GM23338 (cell line): ENCODE measurements at regions not wholly inside any gene's neighbourhood (a gene's known extent, or its start where the extent isn't known, plus 50 kb on each side); places are given as distances from the start of the nearest gene placed in this dataset.

Experiments used
- ATAC-seq: fragments of 200-7000 bp; cut with Tn5 transposase; 3 replicates; pipeline ENCODE4 v1.9.1; 2020
- DNase-seq: peaks from one replicate; pipeline ENCODE4 v3.0.0-alpha.2; 2015; ENCODE audit warnings: low spot score
- H2AFZ ChIP-seq: fragments of 200-600 bp; sonication (generic); 2 replicates; pipeline ENCODE4 v1.8.0; 2016; ENCODE audit warnings: antibody characterized with exemption, mild to moderate bottlenecking, moderate library complexity
- H3F3A ChIP-seq: fragments of 200-600 bp; sonication (generic); replicated peaks from 2 replicates; pipeline ENCODE4 v1.8.0; 2017; ENCODE audit warnings: antibody characterized with exemption, mixed run types, low read depth
- H3K27ac ChIP-seq: fragments of 200-600 bp; sonication (generic); 2 replicates; pipeline ENCODE4 v1.6.1; 2016; ENCODE audit warnings: low read depth
- H3K27me3 ChIP-seq: fragments of 200-600 bp; sonication (generic); 2 replicates; pipeline ENCODE4 v1.8.0; 2016; ENCODE audit warnings: mild to moderate bottlenecking, mixed run types, moderate library complexity; ENCODE audit not compliant: insufficient read depth
- H3K36me3 ChIP-seq: fragments of 200-600 bp; sonication (generic); 2 replicates; pipeline ENCODE4 v1.8.0; 2016; ENCODE audit warnings: mild to moderate bottlenecking; ENCODE audit not compliant: insufficient read depth
- H3K4me1 ChIP-seq: fragments of 200-600 bp; sonication (generic); 2 replicates; pipeline ENCODE4 v1.8.0; 2016; ENCODE audit warnings: mild to moderate bottlenecking, moderate library complexity; ENCODE audit not compliant: insufficient read depth
- H3K4me2 ChIP-seq: fragments of 200-600 bp; sonication (generic); 2 replicates; pipeline ENCODE4 v1.7.1; 2017; ENCODE audit warnings: mixed run types
- H3K4me3 ChIP-seq: fragments of 200-600 bp; sonication (generic); 2 replicates; pipeline ENCODE4 v1.6.1; 2016; ENCODE audit warnings: mixed run types
- H3K79me2 ChIP-seq: fragments of 200-600 bp; sonication (generic); replicated peaks from 2 replicates; pipeline ENCODE4 v1.8.0; 2017; ENCODE audit warnings: mild to moderate bottlenecking; ENCODE audit not compliant: insufficient read depth
- H3K9me2 ChIP-seq: fragments of 200-600 bp; sonication (generic); 2 replicates; pipeline ENCODE4 v1.8.0; 2017; ENCODE audit not compliant: insufficient read depth
- H4K20me1 ChIP-seq: fragments of 200-600 bp; sonication (generic); replicated peaks from 2 replicates; pipeline ENCODE4 v1.8.0; 2017; ENCODE audit warnings: mild to moderate bottlenecking; ENCODE audit not compliant: insufficient read depth
- H3K27ac Mint-ChIP-seq: 2 replicates; pipeline ENCODE4 v1.8.0; 2020; ENCODE audit warnings: inconsistent platforms, mild to moderate bottlenecking, moderate library complexity, mixed read lengths
- H3K27me3 Mint-ChIP-seq: 3 replicates; pipeline ENCODE4 v1.8.0; 2022; ENCODE audit warnings: low read depth, mild to moderate bottlenecking, moderate library complexity, mixed read lengths, inconsistent platforms; ENCODE audit not compliant: insufficient read depth, poor library complexity
- H3K36me3 Mint-ChIP-seq: 3 replicates; pipeline ENCODE4 v1.8.0; 2021; ENCODE audit warnings: low read depth, mild to moderate bottlenecking, inconsistent platforms, moderate library complexity, mixed read lengths
- H3K4me1 Mint-ChIP-seq: 3 replicates; pipeline ENCODE4 v1.8.0; 2020; ENCODE audit warnings: mild to moderate bottlenecking, inconsistent platforms, mixed read lengths
- H3K4me3 Mint-ChIP-seq: 3 replicates; pipeline ENCODE4 v1.8.0; 2021; ENCODE audit warnings: moderate library complexity, mild to moderate bottlenecking, inconsistent platforms, mixed read lengths
- H3K9me3 Mint-ChIP-seq: 3 replicates; pipeline ENCODE4 v1.8.0; 2020; ENCODE audit warnings: moderate library complexity, mild to moderate bottlenecking, inconsistent platforms, mixed read lengths
- CREB1 ChIP-seq: fragments of 250-450 bp; sonication (Bioruptor Pico); IDR thresholded peaks from 2 replicates; pipeline ENCODE4 v1.5.0; 2020; ENCODE audit warnings: low read depth, mild to moderate bottlenecking, moderate library complexity
- CTCF ChIP-seq, 2 experiments: fragments of 200-600 bp in 1 of 2; sonication (generic) in 1 of 2; conservative IDR thresholded peaks; 2 replicates each; pipeline versions ENCODE4 v1.5.1 to v1.6.1; 2016 to 2017; ENCODE audit warnings: antibody characterized with exemption in 2 of 2, low read depth in 2 of 2, mild to moderate bottlenecking in 2 of 2, moderate library complexity in 1 of 2
- ETS1 ChIP-seq: IDR thresholded peaks from 2 replicates; pipeline ENCODE4 v1.6.1; 2016; ENCODE audit warnings: antibody characterized with exemption
- EZH2 ChIP-seq: fragments of 200-600 bp; sonication (generic); IDR thresholded peaks from one replicate; pipeline ENCODE4 v1.8.0; 2017; ENCODE audit warnings: antibody characterized with exemption, mild to moderate bottlenecking, low read depth; ENCODE audit not compliant: unreplicated experiment
- EZH2phosphoT487 ChIP-seq: fragments of 200-600 bp; sonication (generic); IDR thresholded peaks from one replicate; pipeline ENCODE4 v1.8.1; 2018; ENCODE audit warnings: antibody characterized with exemption; ENCODE audit not compliant: unreplicated experiment
- JUNB ChIP-seq: IDR thresholded peaks from one replicate; pipeline ENCODE4 v1.6.1; 2016; ENCODE audit warnings: antibody characterized with exemption; ENCODE audit not compliant: unreplicated experiment
- NANOG ChIP-seq: IDR thresholded peaks from 2 replicates; pipeline ENCODE4 v1.6.1; 2016; ENCODE audit warnings: antibody characterized with exemption, borderline replicate concordance
- POLR2AphosphoS5 ChIP-seq: IDR thresholded peaks from 2 replicates; pipeline ENCODE4 v1.6.1; 2016; ENCODE audit warnings: antibody characterized with exemption, low read depth
- REST ChIP-seq: IDR thresholded peaks from one replicate; pipeline ENCODE4 v1.6.1; 2018; ENCODE audit warnings: antibody characterized with exemption; ENCODE audit not compliant: unreplicated experiment
- ZNF114 ChIP-seq: fragments of 250-450 bp; sonication (Bioruptor Pico); IDR thresholded peaks from 2 replicates; pipeline ENCODE4 v1.5.0; 2020; ENCODE audit warnings: mild to moderate bottlenecking, moderate library complexity
- ZNF331 ChIP-seq: fragments of 250-450 bp; sonication (Bioruptor Pico); IDR thresholded peaks from 2 replicates; pipeline ENCODE4 v1.5.0; 2020; ENCODE audit warnings: low read depth, mild to moderate bottlenecking, moderate library complexity

- Histone ChIP-seq H3K4me1 (no peaks in the 10 kb centered on the region), H3K27me3 (no peaks in the 10 kb centered on the region), H3K36me3 (no peaks in the 10 kb centered on the region), H4K20me1 (no peaks in the 10 kb centered on the region), H3K9me2 (no peaks in the 10 kb centered on the region), H2AFZ (no peak overlapping the region), H3K27ac (no peak overlapping the region), H3K4me2 (no peak overlapping the region), H3K4me3 (no peak overlapping the region), H3K79me2 (no peaks in the 10 kb centered on the region), H3F3A (no peaks in the 10 kb centered on the region)
- no peaks in the 10 kb centered on the region; the same call in 2 of the 3 replicates for H3K4me1 Mint-ChIP-seq
- no peak overlapping the region for H3K27ac Mint-ChIP-seq
- TF ChIP-seq REST (no peak), EZH2 (no peak), POLR2AphosphoS5 (no peak), JUNB (no peak)
- no peak for ATAC-seq
- no peak overlapping the region for H3K4me3 Mint-ChIP-seq
- no peaks in the 10 kb centered on the region for H3K9me3 Mint-ChIP-seq
- DNase-seq: no peak
- H3K36me3 Mint-ChIP-seq: no peaks in the 10 kb centered on the region
- no peaks in the 10 kb centered on the region for H3K27me3 Mint-ChIP-seq
These were observed 222.3 kb upstream of the SPOCK3 start for GRCh38 chr4:167456619-167457018.

- H3K4me2 ChIP-seq: no peak overlapping the region
- no peak overlapping the region for H3K4me3 Mint-ChIP-seq
- no peaks in the 10 kb centered on the region for H3K36me3 Mint-ChIP-seq
- H3K27ac Mint-ChIP-seq: no peak overlapping the region
- no peak for DNase-seq
- 0 out of 2 replicates have a peak, but pooled peaks cover 4% of the 10 kb centered on the region for H3K4me1 ChIP-seq
- H4K20me1 ChIP-seq: no peaks in the 10 kb centered on the region
- no peaks in the 10 kb centered on the region for H3F3A ChIP-seq
- H3K4me3 ChIP-seq: no peak overlapping the region
- H3K27me3 ChIP-seq: no peaks in the 10 kb centered on the region
- no peak for ATAC-seq
- no peak overlapping the region for H2AFZ ChIP-seq
- no peaks in the 10 kb centered on the region for H3K36me3 ChIP-seq
- no peak overlapping the region for H3K27ac ChIP-seq
- no peaks in the 10 kb centered on the region for H3K27me3 Mint-ChIP-seq
- H3K79me2 ChIP-seq: no peaks in the 10 kb centered on the region
- peaks cover 6% of the 10 kb centered on the region; the same call in 2 of the 3 replicates for H3K4me1 Mint-ChIP-seq
- no peaks in the 10 kb centered on the region for H3K9me3 Mint-ChIP-seq
- no peaks in the 10 kb centered on the region for H3K9me2 ChIP-seq
- TF ChIP-seq CTCF (conservative IDR thresholded peaks at IDR 0.05; ENCODE audit: low read depth in 2 of 2): no peak
- no peak for TF ChIP-seq CREB1 (CRISPR knock-in tag)
- TF ChIP-seq ZNF331 (CRISPR knock-in tag): no peak
- no peak for TF ChIP-seq NANOG
- TF ChIP-seq JUNB: no peak
- TF ChIP-seq EZH2phosphoT487: no peak
- TF ChIP-seq ZNF114: no peak
- no peak for TF ChIP-seq REST
- TF ChIP-seq ETS1: no peak
These were observed 235.1 kb upstream of the SPOCK3 start for GRCh38 chr4:167469436-167469835.
